ENCODE measurements at regions not wholly inside any gene's neighbourhood (a gene's known extent, or its start where the extent isn't known, plus 50 kb on each side); places are given as distances from the start of the nearest gene placed in this dataset.

GRCh38 chrX:140346729-140347128 lies 158.1 kb downstream of the SOX3 start:
- H3K36me3 ChIP-seq (ENCODE audit: control insufficient read depth, insufficient read depth, low read length), result no peaks in the 10 kb centered on the region
- DNase-seq (ENCODE audit: low read depth in 4 of 6, low spot score in 6 of 6), result peak in 1 of 6 donors; percentile 10

DNA sequence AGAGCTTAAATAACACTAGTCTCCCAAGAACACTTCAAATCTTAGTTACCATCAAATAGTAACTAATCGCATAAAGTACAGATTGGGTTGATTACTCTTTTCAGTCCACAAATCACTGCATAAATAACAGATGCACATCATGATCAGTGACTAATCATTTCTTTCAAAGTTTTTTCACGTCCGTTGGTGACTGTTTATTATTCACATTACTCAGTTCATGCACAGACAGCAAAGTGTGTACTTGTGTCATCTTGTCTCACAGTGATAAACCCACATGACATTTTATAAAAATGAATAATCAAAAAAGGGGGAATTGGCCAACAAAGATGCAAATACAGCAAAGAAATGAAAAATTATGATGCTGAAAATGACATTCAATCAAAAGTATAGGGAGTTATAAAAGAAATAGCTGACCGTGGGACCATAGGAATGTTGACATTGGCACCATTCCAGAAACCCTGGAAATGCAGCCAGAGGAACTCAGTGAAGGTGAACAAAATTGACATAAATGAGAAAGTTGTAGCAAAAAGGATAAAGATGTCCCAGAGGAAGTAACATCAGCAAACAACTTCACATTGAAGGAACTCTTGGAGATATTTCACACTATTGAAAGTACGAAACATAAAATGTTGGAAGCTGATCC lies 161.5 kb downstream of the SOX3 start:
- 51% methylated on average over 3 of the region's 5 CpGs for WGBS (ENCODE audit: insufficient coverage)

More at GRCh38 chrX:140346729-140347128, 158.1 kb downstream of the SOX3 start:
- WGBS (ENCODE audit: insufficient coverage), result no CpG with 5 or more reads among the region's 1 CpG
- Histone ChIP-seq H3K4me1 (ENCODE audit: control insufficient read depth, insufficient read depth, low read length) (no peaks in the 10 kb centered on the region), H3K27me3 (ENCODE audit: control insufficient read depth, insufficient read depth, low read length) (no peaks in the 10 kb centered on the region), H3K9me3 (ENCODE audit: control insufficient read depth, insufficient read depth, low read length) (no peaks in the 10 kb centered on the region), H3K27ac (ENCODE audit: low read depth, low read length) (no peak overlapping the region), H3K4me3 (ENCODE audit: low read depth, low read length) (no peak overlapping the region)

GRCh38 chrX:140342410-140342809 lies 162.5 kb downstream of the SOX3 start:
- Histone ChIP-seq H3K36me3 (ENCODE audit: control insufficient read depth, insufficient read depth, low read length) (no peaks in the 10 kb centered on the region), H3K27me3 (ENCODE audit: control insufficient read depth, insufficient read depth, low read length) (no peaks in the 10 kb centered on the region), H3K4me1 (ENCODE audit: control insufficient read depth, insufficient read depth, low read length) (no peaks in the 10 kb centered on the region), H3K9me3 (ENCODE audit: control insufficient read depth, insufficient read depth, low read length) (no peaks in the 10 kb centered on the region), H3K4me3 (ENCODE audit: low read depth, low read length) (no peak overlapping the region), H3K27ac (ENCODE audit: low read depth, low read length) (no peak overlapping the region)
- no peak for DNase-seq (ENCODE audit: low read depth in 4 of 6, low spot score in 6 of 6)
- 10% methylated on average over 1 of the region's 1 CpG for WGBS (ENCODE audit: insufficient coverage)

More for the DNA sequence above, 161.5 kb downstream of the SOX3 start:
- Histone ChIP-seq H3K27me3 (ENCODE audit: control insufficient read depth, insufficient read depth, low read length) (no peaks in the 10 kb centered on the region), H3K36me3 (ENCODE audit: control insufficient read depth, insufficient read depth, low read length) (no peaks in the 10 kb centered on the region), H3K4me1 (ENCODE audit: control insufficient read depth, insufficient read depth, low read length) (no peaks in the 10 kb centered on the region), H3K9me3 (ENCODE audit: control insufficient read depth, insufficient read depth, low read length) (no peaks in the 10 kb centered on the region), H3K4me3 (ENCODE audit: low read depth, low read length) (no peak overlapping the region), H3K27ac (ENCODE audit: low read depth, low read length) (no peak overlapping the region)
- no peak for DNase-seq (ENCODE audit: low read depth in 4 of 6, low spot score in 6 of 6)

DNA sequence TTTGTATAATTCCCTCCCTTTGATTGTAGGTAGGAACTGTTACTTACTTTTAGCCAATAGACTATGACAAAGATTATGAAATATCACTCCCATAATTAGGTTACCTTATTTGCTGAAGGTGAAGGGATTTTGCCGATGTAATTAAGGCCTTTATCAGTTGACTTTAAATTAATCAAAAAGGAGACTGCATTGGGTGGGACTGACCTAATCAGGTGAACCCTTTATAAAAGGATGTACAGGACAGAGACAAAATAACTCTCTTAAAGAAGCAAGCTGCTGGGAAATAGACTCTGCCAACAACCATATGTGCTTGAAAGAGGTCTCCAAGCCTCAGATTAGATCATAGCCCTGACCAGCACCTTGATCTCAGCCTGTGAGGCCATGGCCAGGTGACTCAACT lies 167.6 kb downstream of the SOX3 start:
- Histone ChIP-seq H3K9me3 (ENCODE audit: control insufficient read depth, insufficient read depth, low read length) (peaks cover 1% of the 10 kb centered on the region), H3K4me1 (ENCODE audit: control insufficient read depth, insufficient read depth, low read length) (no peaks in the 10 kb centered on the region), H3K27ac (ENCODE audit: low read depth, low read length) (no peak overlapping the region), H3K27me3 (ENCODE audit: control insufficient read depth, insufficient read depth, low read length) (no peaks in the 10 kb centered on the region), H3K36me3 (ENCODE audit: control insufficient read depth, insufficient read depth, low read length) (no peaks in the 10 kb centered on the region), H3K4me3 (ENCODE audit: low read depth, low read length) (no peak overlapping the region)
- DNase-seq (ENCODE audit: low read depth in 4 of 6, low spot score in 6 of 6), result no peak
- WGBS (ENCODE audit: insufficient coverage), result no CpG with 5 or more reads among the region's 1 CpG

DNA sequence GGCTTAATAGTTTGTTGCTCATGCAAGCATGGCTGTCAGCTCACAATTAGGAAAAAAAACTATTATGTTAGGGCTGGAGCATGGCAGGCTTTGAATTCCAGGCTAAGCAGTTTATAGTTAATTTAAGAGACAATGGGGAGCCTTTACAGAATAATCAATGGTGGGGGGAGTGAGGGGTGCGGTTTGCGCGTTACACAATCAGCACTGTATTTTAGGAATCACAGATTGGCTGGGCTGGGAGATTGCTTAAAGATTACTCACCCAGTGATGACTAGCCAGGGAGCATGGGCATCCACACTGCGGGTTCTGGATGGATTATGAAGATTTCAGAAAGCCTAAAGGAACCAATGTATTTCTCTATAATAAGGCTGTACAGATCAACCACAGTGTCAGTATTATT lies 186.6 kb downstream of the SOX3 start:
- no peaks in the 10 kb centered on the region for H3K4me1 ChIP-seq (ENCODE audit: control insufficient read depth, insufficient read depth, low read length)
- 38% methylated on average over 3 of the region's 4 CpGs for WGBS (ENCODE audit: insufficient coverage)
- H3K27ac ChIP-seq (ENCODE audit: low read depth, low read length), result no peak overlapping the region
- H3K27me3 ChIP-seq (ENCODE audit: control insufficient read depth, insufficient read depth, low read length), result no peaks in the 10 kb centered on the region
- H3K4me3 ChIP-seq (ENCODE audit: low read depth, low read length), result no peak overlapping the region
- peak in 2 of 6 donors; percentile 1 to 70 for DNase-seq (ENCODE audit: low read depth in 4 of 6, low spot score in 6 of 6)
- no peaks in the 10 kb centered on the region for H3K36me3 ChIP-seq (ENCODE audit: control insufficient read depth, insufficient read depth, low read length)
- H3K9me3 ChIP-seq (ENCODE audit: control insufficient read depth, insufficient read depth, low read length), result no peaks in the 10 kb centered on the region

GRCh38 chrX:140317462-140317861 lies 187.4 kb downstream of the SOX3 start:
- H3K9me3 ChIP-seq (ENCODE audit: control insufficient read depth, insufficient read depth, low read length), result no peaks in the 10 kb centered on the region
- H3K27me3 ChIP-seq (ENCODE audit: control insufficient read depth, insufficient read depth, low read length), result no peaks in the 10 kb centered on the region
- H3K4me3 ChIP-seq (ENCODE audit: low read depth, low read length), result no peak overlapping the region
- H3K4me1 ChIP-seq (ENCODE audit: control insufficient read depth, insufficient read depth, low read length), result no peaks in the 10 kb centered on the region
- no peak for DNase-seq (ENCODE audit: low read depth in 4 of 6, low spot score in 6 of 6)
- WGBS (ENCODE audit: insufficient coverage), result 56% methylated on average over 2 of the region's 2 CpGs
- no peaks in the 10 kb centered on the region for H3K36me3 ChIP-seq (ENCODE audit: control insufficient read depth, insufficient read depth, low read length)
- H3K27ac ChIP-seq (ENCODE audit: low read depth, low read length), result no peak overlapping the region

GRCh38 chrX:140298960-140299825 lies 205.7 kb downstream of the SOX3 start:
- Histone ChIP-seq H3K4me1 (ENCODE audit: control insufficient read depth, insufficient read depth, low read length) (no peaks in the 10 kb centered on the region), H3K36me3 (ENCODE audit: control insufficient read depth, insufficient read depth, low read length) (no peaks in the 10 kb centered on the region), H3K9me3 (ENCODE audit: control insufficient read depth, insufficient read depth, low read length) (no peaks in the 10 kb centered on the region), H3K27ac (ENCODE audit: low read depth, low read length) (no peak overlapping the region), H3K27me3 (ENCODE audit: control insufficient read depth, insufficient read depth, low read length) (no peaks in the 10 kb centered on the region), H3K4me3 (ENCODE audit: low read depth, low read length) (no peak overlapping the region)
- WGBS (ENCODE audit: insufficient coverage), result 46% methylated on average over 5 of the region's 11 CpGs
- peak in 1 of 6 donors; percentile 30 for DNase-seq (ENCODE audit: low read depth in 4 of 6, low spot score in 6 of 6)

DNA sequence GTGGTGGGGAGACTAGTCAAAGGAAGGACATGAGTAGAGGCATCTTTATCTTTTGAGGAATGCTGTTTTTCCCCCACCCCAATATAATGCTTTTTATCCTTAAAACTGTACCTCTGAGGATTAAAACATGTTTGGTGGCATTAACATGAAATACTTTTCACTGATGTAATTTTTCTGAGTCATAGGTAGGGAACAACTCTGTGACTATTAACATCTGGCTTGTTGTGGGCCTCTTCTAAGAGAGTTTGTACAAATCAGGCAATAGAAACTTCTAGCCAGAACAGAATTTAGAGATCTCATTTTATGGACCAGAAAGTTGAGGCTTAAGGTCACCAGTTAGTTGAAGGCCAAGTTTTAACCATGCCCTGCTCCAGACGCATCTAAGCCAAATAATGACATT lies 207.6 kb downstream of the SOX3 start:
- DNase-seq (ENCODE audit: low read depth in 4 of 6, low spot score in 6 of 6), result no peak
- Histone ChIP-seq H3K4me3 (ENCODE audit: low read depth, low read length) (no peak overlapping the region), H3K9me3 (ENCODE audit: control insufficient read depth, insufficient read depth, low read length) (no peaks in the 10 kb centered on the region), H3K27ac (ENCODE audit: low read depth, low read length) (peak overlapping the region; percentile 8), H3K4me1 (ENCODE audit: control insufficient read depth, insufficient read depth, low read length) (no peaks in the 10 kb centered on the region), H3K36me3 (ENCODE audit: control insufficient read depth, insufficient read depth, low read length) (no peaks in the 10 kb centered on the region), H3K27me3 (ENCODE audit: control insufficient read depth, insufficient read depth, low read length) (no peaks in the 10 kb centered on the region)
- WGBS (ENCODE audit: insufficient coverage), result no CpG with 5 or more reads among the region's 1 CpG

DNA sequence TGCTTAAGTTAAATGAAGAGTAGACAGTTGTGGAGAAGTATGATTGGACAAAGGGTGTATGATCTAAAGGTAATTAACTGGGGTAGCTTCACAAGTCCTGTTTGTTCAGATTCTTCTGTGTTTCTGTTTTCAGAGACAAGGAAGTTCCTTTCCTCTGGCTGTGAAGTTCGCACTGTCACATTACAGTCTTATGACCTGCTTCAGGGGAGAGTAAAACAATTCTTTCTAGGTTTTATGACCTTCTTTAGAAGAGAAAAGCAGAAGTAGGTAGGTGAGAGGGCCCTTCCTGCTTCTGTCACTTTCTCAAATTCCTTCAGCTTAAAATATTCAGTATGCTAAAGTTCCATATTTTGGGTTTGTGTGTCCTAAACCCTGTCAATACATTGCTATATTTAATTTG lies 211.9 kb downstream of the SOX3 start:
- Histone ChIP-seq H3K4me3 (ENCODE audit: low read depth, low read length) (no peak overlapping the region), H3K27ac (ENCODE audit: low read depth, low read length) (no peak overlapping the region), H3K36me3 (ENCODE audit: control insufficient read depth, insufficient read depth, low read length) (no peaks in the 10 kb centered on the region), H3K27me3 (ENCODE audit: control insufficient read depth, insufficient read depth, low read length) (no peaks in the 10 kb centered on the region), H3K4me1 (ENCODE audit: control insufficient read depth, insufficient read depth, low read length) (no peaks in the 10 kb centered on the region), H3K9me3 (ENCODE audit: control insufficient read depth, insufficient read depth, low read length) (no peaks in the 10 kb centered on the region)
- WGBS (ENCODE audit: insufficient coverage), result no CpG with 5 or more reads among the region's 1 CpG
- DNase-seq (ENCODE audit: low read depth in 4 of 6, low spot score in 6 of 6), result no peak

- Histone ChIP-seq H3K36me3 (ENCODE audit: control insufficient read depth, insufficient read depth, low read length) (no peaks in the 10 kb centered on the region), H3K27me3 (ENCODE audit: control insufficient read depth, insufficient read depth, low read length) (no peaks in the 10 kb centered on the region), H3K27ac (ENCODE audit: low read depth, low read length) (no peak overlapping the region), H3K9me3 (ENCODE audit: control insufficient read depth, insufficient read depth, low read length) (no peaks in the 10 kb centered on the region), H3K4me1 (ENCODE audit: control insufficient read depth, insufficient read depth, low read length) (no peaks in the 10 kb centered on the region), H3K4me3 (ENCODE audit: low read depth, low read length) (no peak overlapping the region)
- WGBS (ENCODE audit: insufficient coverage), result 37% methylated on average over 2 of the region's 2 CpGs
- DNase-seq (ENCODE audit: low read depth in 4 of 6, low spot score in 6 of 6), result no peak
These were observed 212.7 kb downstream of the SOX3 start for GRCh38 chrX:140292188-140292587.

Data from spinal cord (tissue), 9 donors.